ENCODE measurements at regions not wholly inside any gene's neighbourhood (a gene's known extent, or its start where the extent isn't known, plus 50 kb on each side); places are given as distances from the start of the nearest gene placed in this dataset.
"Not testable (repeated sequence)": the region's sequence is repeated elsewhere in the genome, so short reads cannot be mapped to it uniquely, and the experiment has no call there.

- no peak overlapping the region for H3K9ac ChIP-seq (ENCODE audit: low read length)
- peaks cover 15% of the 10 kb centered on the region for H3K9me3 ChIP-seq (ENCODE audit: control insufficient read depth, low read length)
- DNase-seq (ENCODE audit: low read depth) = no peak
- no peaks in the 10 kb centered on the region for H3K36me3 ChIP-seq (ENCODE audit: control insufficient read depth, insufficient read depth, low read length, severe bottlenecking)
- no peak overlapping the region for H3K4me3 ChIP-seq (ENCODE audit: low read length)
- peaks cover 3% of the 10 kb centered on the region for H3K27me3 ChIP-seq (replicated peaks; ENCODE audit: control insufficient read depth, insufficient read depth, low read length)
- peaks cover 12% of the 10 kb centered on the region for H3K4me1 ChIP-seq (ENCODE audit: control insufficient read depth, insufficient read depth, low read length)
These were observed 501.6 kb downstream of the NTRK2 start for GRCh38 chr9:85171163-85171562.

DNA sequence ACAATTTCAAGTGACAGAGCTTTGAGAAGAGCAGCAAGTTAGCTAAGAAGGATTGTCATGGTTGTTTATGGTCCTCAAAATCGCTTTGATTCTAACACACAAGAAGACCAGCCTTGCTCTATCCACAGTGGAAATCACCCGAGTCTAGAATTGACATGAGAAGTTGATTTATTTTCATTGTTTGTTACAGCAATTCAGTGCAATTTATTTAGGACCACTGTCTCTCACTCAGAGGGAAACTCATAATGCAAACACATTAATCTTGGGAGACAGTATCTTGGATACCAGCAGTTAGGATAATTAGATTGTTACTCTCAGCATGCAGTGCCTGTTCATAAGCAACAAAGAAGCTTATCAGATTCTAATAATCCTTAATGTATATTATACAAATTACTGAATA is 498.9 kb downstream of the NTRK2 start:
- Histone ChIP-seq H3K4me3 (ENCODE audit: low read length) (no peak overlapping the region), H3K9ac (ENCODE audit: low read length) (no peak overlapping the region), H3K9me3 (ENCODE audit: control insufficient read depth, low read length) (peaks cover 15% of the 10 kb centered on the region), H3K36me3 (ENCODE audit: control insufficient read depth, insufficient read depth, low read length, severe bottlenecking) (no peaks in the 10 kb centered on the region), H3K4me1 (ENCODE audit: control insufficient read depth, insufficient read depth, low read length) (peaks cover 10% of the 10 kb centered on the region), H3K27me3 (replicated peaks; ENCODE audit: control insufficient read depth, insufficient read depth, low read length) (peaks cover 3% of the 10 kb centered on the region)
- DNase-seq (ENCODE audit: low read depth) = no peak

DNA sequence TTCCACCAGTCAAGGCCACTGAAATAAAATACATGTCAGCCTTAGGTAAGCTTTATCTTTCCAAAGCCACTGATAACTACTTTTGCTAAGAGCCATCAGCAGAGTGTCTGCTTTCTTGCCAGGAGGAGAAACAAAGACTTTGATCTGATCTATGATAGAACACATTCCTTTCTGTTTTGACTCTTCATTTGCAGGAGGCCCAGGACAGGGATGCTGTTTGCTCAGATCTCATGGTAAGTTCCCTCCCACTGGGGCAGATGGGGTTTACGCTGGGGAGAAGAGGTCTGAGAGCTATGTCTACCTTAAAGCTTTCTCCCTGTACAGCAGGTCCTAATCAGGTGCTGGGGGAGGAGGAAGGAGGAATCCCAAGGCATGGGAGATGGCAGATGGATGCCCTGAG is 497.6 kb downstream of the NTRK2 start:
- H3K4me3 ChIP-seq (ENCODE audit: low read length) = no peak overlapping the region
- peaks cover 3% of the 10 kb centered on the region for H3K27me3 ChIP-seq (replicated peaks; ENCODE audit: control insufficient read depth, insufficient read depth, low read length)
- no peak for DNase-seq (ENCODE audit: low read depth)
- H3K4me1 ChIP-seq (ENCODE audit: control insufficient read depth, insufficient read depth, low read length) = peaks cover 10% of the 10 kb centered on the region
- H3K9ac ChIP-seq (ENCODE audit: low read length) = no peak overlapping the region
- no peaks in the 10 kb centered on the region for H3K36me3 ChIP-seq (ENCODE audit: control insufficient read depth, insufficient read depth, low read length, severe bottlenecking)
- H3K9me3 ChIP-seq (ENCODE audit: control insufficient read depth, low read length) = peaks cover 21% of the 10 kb centered on the region

- Histone ChIP-seq H3K36me3 (ENCODE audit: control insufficient read depth, insufficient read depth, low read length, severe bottlenecking) (no peaks in the 10 kb centered on the region), H3K9ac (ENCODE audit: low read length) (no peak overlapping the region), H3K4me3 (ENCODE audit: low read length) (no peak overlapping the region), H3K9me3 (ENCODE audit: control insufficient read depth, low read length) (peaks cover 9% of the 10 kb centered on the region), H3K4me1 (ENCODE audit: control insufficient read depth, insufficient read depth, low read length) (peaks cover 9% of the 10 kb centered on the region), H3K27me3 (replicated peaks; ENCODE audit: control insufficient read depth, insufficient read depth, low read length) (peaks cover 3% of the 10 kb centered on the region)
- no peak for DNase-seq (ENCODE audit: low read depth)
These were observed 494.3 kb downstream of the NTRK2 start for GRCh38 chr9:85163825-85164224.

DNA sequence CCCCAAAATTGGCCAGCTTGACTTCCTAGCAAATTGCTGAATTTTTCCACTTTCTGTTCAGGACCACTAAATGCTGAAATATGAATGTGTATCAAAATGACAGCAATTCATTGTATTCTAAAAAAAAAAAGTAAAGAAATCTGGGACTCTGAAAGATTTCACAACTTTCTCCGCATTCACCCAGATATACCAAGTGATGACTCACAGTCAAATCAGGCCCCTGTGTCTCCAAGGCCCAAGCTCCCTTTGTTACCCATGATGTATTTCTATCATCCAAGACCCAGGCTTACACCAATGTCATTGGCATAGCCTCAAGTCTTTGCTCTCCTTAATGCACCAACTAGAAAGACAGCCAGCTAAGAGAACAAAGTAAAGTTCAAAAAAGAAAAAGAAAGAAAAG is 493.9 kb downstream of the NTRK2 start:
- Histone ChIP-seq H3K9me3 (ENCODE audit: control insufficient read depth, low read length) (peaks cover 6% of the 10 kb centered on the region), H3K36me3 (ENCODE audit: control insufficient read depth, insufficient read depth, low read length, severe bottlenecking) (no peaks in the 10 kb centered on the region), H3K4me1 (ENCODE audit: control insufficient read depth, insufficient read depth, low read length) (peaks cover 9% of the 10 kb centered on the region), H3K9ac (ENCODE audit: low read length) (no peak overlapping the region), H3K4me3 (ENCODE audit: low read length) (no peak overlapping the region), H3K27me3 (replicated peaks; ENCODE audit: control insufficient read depth, insufficient read depth, low read length) (peaks cover 3% of the 10 kb centered on the region)
- DNase-seq (ENCODE audit: low read depth) = no peak

DNA sequence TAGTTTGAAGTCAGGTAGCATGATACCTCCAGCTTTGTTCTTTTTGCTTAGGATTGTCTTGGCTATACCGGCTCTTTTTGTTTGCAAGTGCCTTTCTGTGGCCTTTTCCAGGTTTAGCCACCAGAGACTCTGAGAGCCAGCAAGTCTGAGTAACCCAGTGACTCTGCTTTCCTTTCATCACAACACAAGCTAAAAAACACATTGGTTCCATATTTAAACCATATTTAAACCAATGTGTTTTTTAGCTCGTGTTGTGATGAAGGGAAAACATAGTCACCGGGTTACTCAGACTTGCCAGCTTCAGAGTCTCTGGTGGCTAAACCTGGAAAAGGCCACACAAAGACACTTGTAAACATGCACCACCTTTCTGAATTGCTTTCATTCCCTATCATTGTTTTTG is 493.3 kb downstream of the NTRK2 start:
- Histone ChIP-seq H3K4me3 (ENCODE audit: low read length) (no peak overlapping the region), H3K9me3 (ENCODE audit: control insufficient read depth, low read length) (peaks cover 6% of the 10 kb centered on the region), H3K36me3 (ENCODE audit: control insufficient read depth, insufficient read depth, low read length, severe bottlenecking) (no peaks in the 10 kb centered on the region), H3K9ac (ENCODE audit: low read length) (no peak overlapping the region), H3K27me3 (replicated peaks; ENCODE audit: control insufficient read depth, insufficient read depth, low read length) (peaks cover 3% of the 10 kb centered on the region), H3K4me1 (ENCODE audit: control insufficient read depth, insufficient read depth, low read length) (peaks cover 9% of the 10 kb centered on the region)
- DNase-seq (ENCODE audit: low read depth) = no peak

- not testable (repeated sequence) for H3K9ac ChIP-seq (ENCODE audit: low read length); H3K36me3 ChIP-seq (ENCODE audit: control insufficient read depth, insufficient read depth, low read length, severe bottlenecking); H3K4me3 ChIP-seq (ENCODE audit: low read length); DNase-seq (ENCODE audit: low read depth); H3K9me3 ChIP-seq (ENCODE audit: control insufficient read depth, low read length); H3K27me3 ChIP-seq (replicated peaks; ENCODE audit: control insufficient read depth, insufficient read depth, low read length); H3K4me1 ChIP-seq (ENCODE audit: control insufficient read depth, insufficient read depth, low read length)
These were observed 491.4 kb downstream of the NTRK2 start for GRCh38 chr9:85160944-85161343.

DNA sequence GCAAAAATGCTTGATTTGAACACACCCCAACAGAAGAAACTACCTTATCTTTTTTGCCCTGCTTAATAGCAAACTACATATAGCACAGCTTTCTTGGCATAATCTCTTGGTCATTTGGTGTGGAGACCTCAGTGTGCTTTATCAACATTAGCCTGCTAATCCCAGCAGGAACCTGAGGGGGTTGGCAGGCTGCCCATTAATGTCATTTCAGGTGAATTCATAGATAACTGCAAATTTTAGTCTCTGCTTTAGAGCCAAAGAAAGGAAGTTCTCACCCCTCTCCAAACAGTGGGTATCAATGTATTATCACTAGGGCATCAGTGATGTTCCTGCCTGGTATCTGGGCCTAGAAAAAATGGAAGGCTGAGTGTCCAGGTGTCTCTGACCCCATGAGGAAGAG is 489.0 kb downstream of the NTRK2 start:
- Histone ChIP-seq H3K4me3 (ENCODE audit: low read length) (no peak overlapping the region), H3K9ac (ENCODE audit: low read length) (no peak overlapping the region), H3K27me3 (replicated peaks; ENCODE audit: control insufficient read depth, insufficient read depth, low read length) (peaks cover 4% of the 10 kb centered on the region), H3K9me3 (ENCODE audit: control insufficient read depth, low read length) (peaks cover 6% of the 10 kb centered on the region), H3K36me3 (ENCODE audit: control insufficient read depth, insufficient read depth, low read length, severe bottlenecking) (no peaks in the 10 kb centered on the region), H3K4me1 (ENCODE audit: control insufficient read depth, insufficient read depth, low read length) (peaks cover 13% of the 10 kb centered on the region)
- DNase-seq (ENCODE audit: low read depth) = no peak

GRCh38 chr9:85157772-85158171 is 488.2 kb downstream of the NTRK2 start:
- H3K9me3 ChIP-seq (ENCODE audit: control insufficient read depth, low read length) = peaks cover 6% of the 10 kb centered on the region

GRCh38 chr9:85156652-85157051 is 487.1 kb downstream of the NTRK2 start:
- Histone ChIP-seq H3K4me3 (ENCODE audit: low read length) (no peak overlapping the region), H3K9me3 (ENCODE audit: control insufficient read depth, low read length) (no peaks in the 10 kb centered on the region), H3K27me3 (replicated peaks; ENCODE audit: control insufficient read depth, insufficient read depth, low read length) (peaks cover 4% of the 10 kb centered on the region), H3K36me3 (ENCODE audit: control insufficient read depth, insufficient read depth, low read length, severe bottlenecking) (no peaks in the 10 kb centered on the region), H3K9ac (ENCODE audit: low read length) (no peak overlapping the region), H3K4me1 (ENCODE audit: control insufficient read depth, insufficient read depth, low read length) (peaks cover 8% of the 10 kb centered on the region)
- no peak for DNase-seq (ENCODE audit: low read depth)

More at GRCh38 chr9:85157772-85158171, 488.2 kb downstream of the NTRK2 start:
- H3K4me1 ChIP-seq (ENCODE audit: control insufficient read depth, insufficient read depth, low read length) = peaks cover 8% of the 10 kb centered on the region
- no peak overlapping the region for H3K9ac ChIP-seq (ENCODE audit: low read length)
- H3K27me3 ChIP-seq (replicated peaks; ENCODE audit: control insufficient read depth, insufficient read depth, low read length) = peaks cover 4% of the 10 kb centered on the region
- H3K36me3 ChIP-seq (ENCODE audit: control insufficient read depth, insufficient read depth, low read length, severe bottlenecking) = no peaks in the 10 kb centered on the region
- no peak overlapping the region for H3K4me3 ChIP-seq (ENCODE audit: low read length)
- no peak for DNase-seq (ENCODE audit: low read depth)

GRCh38 chr9:85155352-85155751 is 485.8 kb downstream of the NTRK2 start:
- DNase-seq (ENCODE audit: low read depth) = no peak
- no peaks in the 10 kb centered on the region for H3K9me3 ChIP-seq (ENCODE audit: control insufficient read depth, low read length)
- H3K4me1 ChIP-seq (ENCODE audit: control insufficient read depth, insufficient read depth, low read length) = peaks cover 8% of the 10 kb centered on the region
- no peak overlapping the region for H3K4me3 ChIP-seq (ENCODE audit: low read length)
- H3K36me3 ChIP-seq (ENCODE audit: control insufficient read depth, insufficient read depth, low read length, severe bottlenecking) = no peaks in the 10 kb centered on the region
- H3K9ac ChIP-seq (ENCODE audit: low read length) = no peak overlapping the region
- peaks cover 4% of the 10 kb centered on the region for H3K27me3 ChIP-seq (replicated peaks; ENCODE audit: control insufficient read depth, insufficient read depth, low read length)

GRCh38 chr9:85151741-85152140 is 482.2 kb downstream of the NTRK2 start:
- H3K36me3 ChIP-seq (ENCODE audit: control insufficient read depth, insufficient read depth, low read length, severe bottlenecking) = no peaks in the 10 kb centered on the region
- no peak for DNase-seq (ENCODE audit: low read depth)
- no peak overlapping the region for H3K9ac ChIP-seq (ENCODE audit: low read length)
- peaks cover 6% of the 10 kb centered on the region for H3K27me3 ChIP-seq (replicated peaks; ENCODE audit: control insufficient read depth, insufficient read depth, low read length)
- H3K4me1 ChIP-seq (ENCODE audit: control insufficient read depth, insufficient read depth, low read length) = peaks cover 8% of the 10 kb centered on the region
- no peaks in the 10 kb centered on the region for H3K9me3 ChIP-seq (ENCODE audit: control insufficient read depth, low read length)
- H3K4me3 ChIP-seq (ENCODE audit: low read length) = no peak overlapping the region

Measured in adipocyte (in vitro differentiated cells).